DOHH2 (cell line): ENCODE measurements at regions not wholly inside any gene's neighbourhood (a gene's known extent, or its start where the extent isn't known, plus 50 kb on each side); places are given as distances from the start of the nearest gene placed in this dataset.

Experiments
- H3F3A ChIP-seq: fragments of 200-600 bp; sonication (generic), shearing (Covaris generic); 2 replicates; pipeline ENCODE4 v1.6.0; 2016; ENCODE audit warnings: antibody characterized with exemption, mild to moderate bottlenecking; ENCODE audit not compliant: control insufficient read depth, insufficient read depth
- H3K27ac ChIP-seq: fragments of 200-600 bp; sonication (generic); 2 replicates; pipeline ENCODE4 v1.5.1; 2014; ENCODE audit warnings: low read depth, mild to moderate bottlenecking, low read length, moderate library complexity
- H3K27me3 ChIP-seq: fragments of 200-600 bp; sonication (generic); 2 replicates; pipeline ENCODE4 v1.6.1; 2014; ENCODE audit warnings: mild to moderate bottlenecking, low read length, mixed read lengths; ENCODE audit not compliant: control insufficient read depth
- H3K36me3 ChIP-seq: fragments of 200-600 bp; sonication (generic); 2 replicates; pipeline ENCODE4 v1.6.1; 2014; ENCODE audit warnings: mild to moderate bottlenecking, low read length, moderate library complexity, mixed read lengths; ENCODE audit not compliant: control insufficient read depth
- H3K4me1 ChIP-seq: fragments of 200-600 bp; sonication (generic); 2 replicates; pipeline ENCODE4 v1.6.1; 2014; ENCODE audit warnings: mild to moderate bottlenecking, low read length, mixed read lengths; ENCODE audit not compliant: control insufficient read depth
- H3K4me2 ChIP-seq: fragments of 200-600 bp; sonication (generic); 2 replicates; pipeline ENCODE4 v1.6.0; 2014; ENCODE audit warnings: mild to moderate bottlenecking, low read length, moderate library complexity
- H3K4me3 ChIP-seq: fragments of 200-600 bp; sonication (generic); 2 replicates; pipeline ENCODE4 v1.5.1; 2014; ENCODE audit warnings: mild to moderate bottlenecking, low read length, mixed read lengths
- H3K79me2 ChIP-seq: fragments of 200-600 bp; sonication (generic); 2 replicates; pipeline ENCODE4 v1.6.1; 2014; ENCODE audit warnings: mild to moderate bottlenecking, low read length, mixed read lengths; ENCODE audit not compliant: control insufficient read depth
- H3K9me2 ChIP-seq: fragments of 200-600 bp; sonication (generic); replicated peaks from 2 replicates; pipeline ENCODE4 v1.6.1; 2014; ENCODE audit warnings: mild to moderate bottlenecking, low read length, mixed read lengths; ENCODE audit not compliant: control insufficient read depth
- H3K9me3 ChIP-seq: fragments of 200-600 bp; sonication (generic); 2 replicates; pipeline ENCODE4 v1.6.1; 2014; ENCODE audit warnings: antibody characterized with exemption, low read length, mixed read lengths; ENCODE audit not compliant: control insufficient read depth, insufficient read depth
- H4K20me1 ChIP-seq: fragments of 200-600 bp; sonication (generic); 2 replicates; pipeline ENCODE4 v1.6.0; 2014; ENCODE audit warnings: low read depth, mild to moderate bottlenecking, antibody characterized with exemption, low read length, moderate library complexity; ENCODE audit not compliant: control insufficient read depth, insufficient read depth
- EZH2phosphoT487 ChIP-seq: fragments of 200-600 bp; sonication (generic); IDR thresholded peaks from 2 replicates; pipeline ENCODE4 v1.6.1; 2017; ENCODE audit warnings: borderline replicate concordance, mild to moderate bottlenecking, antibody characterized with exemption, low read length, moderate library complexity, mixed read lengths
- TF ChIP-seq, protein P1 (sequence below): fragments of 200-600 bp; sonication (generic); IDR thresholded peaks from one replicate; pipeline ENCODE4 v1.5.1; 2014; ENCODE audit warnings: antibody characterized with exemption, mild to moderate bottlenecking, low read depth, low read length; ENCODE audit not compliant: poor library complexity, severe bottlenecking

DNA sequence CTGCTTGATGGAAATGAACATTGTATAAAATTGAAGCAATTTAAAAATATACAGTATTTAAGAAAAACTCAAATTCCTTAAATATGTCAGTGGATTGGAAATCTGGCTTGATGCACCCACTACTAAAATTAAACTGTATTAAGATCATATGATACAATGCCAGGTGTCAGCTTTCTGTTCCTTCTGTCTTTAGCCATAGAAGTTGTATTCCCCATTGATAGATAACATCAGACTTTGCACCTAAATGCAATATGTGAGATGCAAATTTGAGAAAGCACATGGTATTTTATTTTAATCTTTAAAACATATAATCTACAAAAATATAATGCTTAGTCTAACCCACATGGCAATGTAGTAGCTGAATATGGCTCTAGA, 697.4 kb upstream of the WWC1 start:
- H3K4me1 ChIP-seq, result no peaks in the 10 kb centered on the region
- TF ChIP-seq EZH2phosphoT487, result no peak
- TF ChIP-seq, protein P1, sequence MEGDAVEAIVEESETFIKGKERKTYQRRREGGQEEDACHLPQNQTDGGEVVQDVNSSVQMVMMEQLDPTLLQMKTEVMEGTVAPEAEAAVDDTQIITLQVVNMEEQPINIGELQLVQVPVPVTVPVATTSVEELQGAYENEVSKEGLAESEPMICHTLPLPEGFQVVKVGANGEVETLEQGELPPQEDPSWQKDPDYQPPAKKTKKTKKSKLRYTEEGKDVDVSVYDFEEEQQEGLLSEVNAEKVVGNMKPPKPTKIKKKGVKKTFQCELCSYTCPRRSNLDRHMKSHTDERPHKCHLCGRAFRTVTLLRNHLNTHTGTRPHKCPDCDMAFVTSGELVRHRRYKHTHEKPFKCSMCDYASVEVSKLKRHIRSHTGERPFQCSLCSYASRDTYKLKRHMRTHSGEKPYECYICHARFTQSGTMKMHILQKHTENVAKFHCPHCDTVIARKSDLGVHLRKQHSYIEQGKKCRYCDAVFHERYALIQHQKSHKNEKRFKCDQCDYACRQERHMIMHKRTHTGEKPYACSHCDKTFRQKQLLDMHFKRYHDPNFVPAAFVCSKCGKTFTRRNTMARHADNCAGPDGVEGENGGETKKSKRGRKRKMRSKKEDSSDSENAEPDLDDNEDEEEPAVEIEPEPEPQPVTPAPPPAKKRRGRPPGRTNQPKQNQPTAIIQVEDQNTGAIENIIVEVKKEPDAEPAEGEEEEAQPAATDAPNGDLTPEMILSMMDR, result no peak
- no peak overlapping the region for H3K4me2 ChIP-seq
- H3K9me3 ChIP-seq, result no peaks in the 10 kb centered on the region
- no peak overlapping the region for H3K27ac ChIP-seq
- no peaks in the 10 kb centered on the region for H3K9me2 ChIP-seq
- H3F3A ChIP-seq, result no peaks in the 10 kb centered on the region
- no peaks in the 10 kb centered on the region for H3K27me3 ChIP-seq
- H3K4me3 ChIP-seq, result no peak overlapping the region
- H4K20me1 ChIP-seq, result no peaks in the 10 kb centered on the region
- no peaks in the 10 kb centered on the region for H3K36me3 ChIP-seq
- H3K79me2 ChIP-seq, result no peaks in the 10 kb centered on the region

DNA sequence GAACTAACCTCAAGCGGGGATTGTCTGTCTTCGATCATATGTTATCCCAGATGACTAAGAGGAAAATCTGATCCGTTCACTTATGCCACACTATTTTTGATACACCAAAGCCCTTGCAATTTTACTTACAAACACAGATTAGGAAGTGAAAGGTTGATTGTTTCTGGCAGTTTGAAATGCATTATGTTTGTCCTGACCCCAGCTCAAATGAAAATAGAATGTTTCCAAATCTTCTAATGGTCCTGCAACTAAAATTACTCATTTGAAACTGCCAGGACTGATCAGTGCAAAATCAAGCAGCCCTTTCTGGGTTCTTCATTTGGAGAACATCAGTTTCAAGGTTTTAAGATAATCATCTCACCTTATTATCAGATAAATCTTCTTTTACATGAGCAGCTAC, 696.7 kb upstream of the WWC1 start:
- H3K27ac ChIP-seq, result no peak overlapping the region
- no peak for TF ChIP-seq EZH2phosphoT487
- TF ChIP-seq, protein P1, result no peak
- H3K79me2 ChIP-seq, result no peaks in the 10 kb centered on the region
- no peaks in the 10 kb centered on the region for H3K36me3 ChIP-seq
- H4K20me1 ChIP-seq, result no peaks in the 10 kb centered on the region
- H3K9me2 ChIP-seq, result no peaks in the 10 kb centered on the region
- no peaks in the 10 kb centered on the region for H3K9me3 ChIP-seq
- H3F3A ChIP-seq, result no peaks in the 10 kb centered on the region
- H3K4me1 ChIP-seq, result no peaks in the 10 kb centered on the region
- H3K4me3 ChIP-seq, result no peak overlapping the region
- no peaks in the 10 kb centered on the region for H3K27me3 ChIP-seq
- no peak overlapping the region for H3K4me2 ChIP-seq

DNA sequence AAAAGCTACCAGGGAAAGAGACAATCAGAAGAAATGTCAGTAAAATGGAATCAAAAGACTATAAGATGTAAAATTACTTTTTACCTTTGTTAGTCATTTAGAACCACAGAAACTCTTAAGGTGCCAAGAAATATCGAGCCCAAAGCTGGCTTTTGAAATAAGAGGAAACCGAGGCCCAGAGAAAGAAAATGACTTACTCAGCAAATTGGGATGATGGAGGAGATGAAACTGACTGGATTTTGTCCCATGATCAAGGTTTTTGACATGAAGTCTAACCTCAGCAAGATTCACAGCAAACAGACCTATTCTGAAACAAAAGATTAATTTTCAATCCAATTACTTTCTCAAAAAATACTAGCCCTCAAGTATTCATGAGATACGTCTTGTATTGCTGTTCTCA, 696.2 kb upstream of the WWC1 start:
- Histone ChIP-seq H3K27me3 (no peaks in the 10 kb centered on the region), H3K79me2 (no peaks in the 10 kb centered on the region), H3K9me2 (no peaks in the 10 kb centered on the region), H3K27ac (no peak overlapping the region), H3K4me1 (no peaks in the 10 kb centered on the region), H3K4me2 (no peak overlapping the region), H3F3A (no peaks in the 10 kb centered on the region), H3K9me3 (no peaks in the 10 kb centered on the region), H3K4me3 (no peak overlapping the region), H4K20me1 (no peaks in the 10 kb centered on the region), H3K36me3 (no peaks in the 10 kb centered on the region)
- no peak for TF ChIP-seq EZH2phosphoT487
- TF ChIP-seq, protein P1, result no peak

DNA sequence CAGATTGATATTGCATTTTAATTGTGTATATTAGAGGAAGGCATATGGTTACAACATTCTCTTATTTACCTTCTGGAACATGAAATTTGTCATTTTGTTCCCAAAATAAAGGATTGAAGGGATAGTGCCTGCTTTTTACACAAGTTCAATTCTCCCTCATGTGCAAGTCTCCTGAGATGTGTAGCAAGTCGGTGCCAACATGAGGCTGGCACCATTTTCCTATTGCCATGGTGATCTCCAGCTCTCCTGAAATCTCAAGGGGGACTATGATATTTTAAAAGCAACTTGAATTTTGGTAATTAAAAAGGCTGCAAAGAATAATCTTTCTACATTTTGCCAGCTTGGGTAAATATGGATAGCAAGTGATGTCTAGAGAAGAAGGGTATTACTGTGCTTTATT, 693.3 kb upstream of the WWC1 start:
- H3K9me2 ChIP-seq, result no peaks in the 10 kb centered on the region
- no peaks in the 10 kb centered on the region for H3K9me3 ChIP-seq
- no peak overlapping the region for H3K4me3 ChIP-seq
- H3K4me1 ChIP-seq, result no peaks in the 10 kb centered on the region
- no peak overlapping the region for H3K27ac ChIP-seq
- H3K36me3 ChIP-seq, result no peaks in the 10 kb centered on the region
- H3K4me2 ChIP-seq, result no peak overlapping the region
- no peaks in the 10 kb centered on the region for H3K27me3 ChIP-seq
- H4K20me1 ChIP-seq, result no peaks in the 10 kb centered on the region
- no peaks in the 10 kb centered on the region for H3K79me2 ChIP-seq
- no peak for TF ChIP-seq EZH2phosphoT487
- TF ChIP-seq, protein P1, result no peak
- H3F3A ChIP-seq, result no peaks in the 10 kb centered on the region
